ENCODE measurements at regions not wholly inside any gene's neighbourhood (a gene's known extent, or its start where the extent isn't known, plus 50 kb on each side); places are given as distances from the start of the nearest gene placed in this dataset.

GRCh38 chr18:78178812-78179211 lies 800.8 kb upstream of the SALL3 start:
- DNase-seq (ENCODE audit: extremely low spot score in 2 of 2), result no peak
- TF ChIP-seq POLR2A (IDR thresholded peaks at IDR 0.05) (no peak), CTCF (IDR thresholded peaks at IDR 0.05) (no peak), POLR2AphosphoS5 (IDR thresholded peaks at IDR 0.05; ENCODE audit: insufficient read depth in 1 of 2, low read depth in 1 of 2) (no peak)
- Histone ChIP-seq H3K9me3 (peaks cover 4% of the 10 kb centered on the region), H3K4me3 (no peak overlapping the region), H3K4me1 (no peaks in the 10 kb centered on the region), H3K27ac (no peak overlapping the region), H3K36me3 (no peaks in the 10 kb centered on the region), H3K27me3 (no peaks in the 10 kb centered on the region)
- intact Hi-C loops (cut with DNase I), result no loop called here

GRCh38 chr18:78180741-78181140 lies 798.9 kb upstream of the SALL3 start:
- Histone ChIP-seq H3K4me1 (no peaks in the 10 kb centered on the region), H3K36me3 (no peaks in the 10 kb centered on the region), H3K27ac (no peak overlapping the region), H3K9me3 (peaks cover 4% of the 10 kb centered on the region), H3K27me3 (no peaks in the 10 kb centered on the region), H3K4me3 (no peak overlapping the region)
- TF ChIP-seq POLR2A (IDR thresholded peaks at IDR 0.05) (no peak), POLR2AphosphoS5 (IDR thresholded peaks at IDR 0.05; ENCODE audit: insufficient read depth in 1 of 2, low read depth in 1 of 2) (no peak)
- no peak for DNase-seq (ENCODE audit: extremely low spot score in 2 of 2)
- intact Hi-C loops (cut with DNase I), result no loop called here

GRCh38 chr18:78183815-78184214 lies 795.8 kb upstream of the SALL3 start:
- intact Hi-C loops (cut with DNase I), result no loop called here
- TF ChIP-seq POLR2AphosphoS5 (IDR thresholded peaks at IDR 0.05; ENCODE audit: insufficient read depth in 1 of 2, low read depth in 1 of 2), result no peak
- no peak for TF ChIP-seq POLR2A (IDR thresholded peaks at IDR 0.05)
- no peak for TF ChIP-seq CTCF (IDR thresholded peaks at IDR 0.05)

DNA sequence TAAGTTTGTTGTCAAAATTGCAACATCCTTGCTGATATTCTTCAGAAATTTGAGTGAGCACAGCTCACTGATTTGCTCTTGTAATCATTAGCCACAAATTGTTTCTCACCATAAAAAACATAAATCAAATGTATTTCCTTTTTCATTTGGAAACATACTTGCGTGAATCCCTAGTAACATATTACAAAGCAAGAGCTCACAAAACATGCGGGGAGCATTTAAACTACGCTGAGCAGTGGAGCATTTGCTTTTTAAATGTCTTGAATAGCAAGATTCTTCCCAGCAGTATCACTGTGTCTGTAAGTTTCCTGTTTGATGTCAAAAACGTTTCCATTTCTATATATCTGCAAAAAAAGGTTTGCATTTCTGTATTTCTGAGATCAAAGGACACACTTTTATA lies 788.3 kb upstream of the SALL3 start:
- Histone ChIP-seq H3K9me3 (no peaks in the 10 kb centered on the region), H3K4me3 (no peak overlapping the region), H3K27ac (no peak overlapping the region), H3K27me3 (no peaks in the 10 kb centered on the region), H3K4me1 (no peaks in the 10 kb centered on the region), H3K36me3 (no peaks in the 10 kb centered on the region)
- intact Hi-C loops (cut with DNase I), result no loop called here
- DNase-seq (ENCODE audit: extremely low spot score in 2 of 2), result no peak
- TF ChIP-seq POLR2AphosphoS5 (IDR thresholded peaks at IDR 0.05; ENCODE audit: insufficient read depth in 1 of 2, low read depth in 1 of 2) (no peak), POLR2A (IDR thresholded peaks at IDR 0.05) (no peak), CTCF (IDR thresholded peaks at IDR 0.05) (no peak)

More at GRCh38 chr18:78183815-78184214, 795.8 kb upstream of the SALL3 start:
- Histone ChIP-seq H3K27ac (no peak overlapping the region), H3K36me3 (no peaks in the 10 kb centered on the region), H3K4me1 (no peaks in the 10 kb centered on the region), H3K4me3 (no peak overlapping the region), H3K27me3 (no peaks in the 10 kb centered on the region), H3K9me3 (peaks cover 4% of the 10 kb centered on the region)
- DNase-seq (ENCODE audit: extremely low spot score in 2 of 2), result no peak

GRCh38 chr18:78192054-78192453 lies 787.6 kb upstream of the SALL3 start:
- Histone ChIP-seq H3K27me3 (no peaks in the 10 kb centered on the region), H3K27ac (no peak overlapping the region), H3K36me3 (no peaks in the 10 kb centered on the region), H3K4me1 (no peaks in the 10 kb centered on the region), H3K9me3 (no peaks in the 10 kb centered on the region), H3K4me3 (no peak overlapping the region)
- no peak for TF ChIP-seq POLR2A (IDR thresholded peaks at IDR 0.05)
- no peak for TF ChIP-seq CTCF (IDR thresholded peaks at IDR 0.05)
- peak in 1 of 2 donors; percentile 33 for TF ChIP-seq POLR2AphosphoS5 (IDR thresholded peaks at IDR 0.05; ENCODE audit: insufficient read depth in 1 of 2, low read depth in 1 of 2)
- intact Hi-C loops (cut with DNase I), result no loop called here
- no peak for DNase-seq (ENCODE audit: extremely low spot score in 2 of 2)

All from vagina (tissue), 2 donors.